Mesendoderm (in vitro differentiated cells): ENCODE measurements at regions not wholly inside any gene's neighbourhood (a gene's known extent, or its start where the extent isn't known, plus 50 kb on each side); places are given as distances from the start of the nearest gene placed in this dataset.

Source experiments
- DNase-seq: peaks from one replicate; pipeline ENCODE4 v3.0.0; 2013
- H2AK5ac ChIP-seq: 2 replicates; pipeline ENCODE4 v1.6.1; 2013; ENCODE audit warnings: low read length, inconsistent platforms
- H2BK120ac ChIP-seq: 2 replicates; pipeline ENCODE4 v1.6.1; 2013; ENCODE audit warnings: low read depth, mild to moderate bottlenecking, low read length, moderate library complexity, mixed read lengths
- H2BK15ac ChIP-seq: replicated peaks from 2 replicates; pipeline ENCODE4 v1.6.1; 2013; ENCODE audit warnings: low read depth, mild to moderate bottlenecking, moderate library complexity
- H2BK5ac ChIP-seq: 2 replicates; pipeline ENCODE4 v1.6.1; 2013; ENCODE audit warnings: low read length, inconsistent platforms
- H3K18ac ChIP-seq: 2 replicates; pipeline ENCODE4 v1.6.1; 2013; ENCODE audit warnings: mild to moderate bottlenecking, low read length, mixed read lengths
- H3K23ac ChIP-seq: one replicate; pipeline ENCODE4 v1.6.1; 2013; ENCODE audit warnings: low read length
- H3K27ac ChIP-seq: 2 replicates; pipeline ENCODE4 v1.5.1; 2013; ENCODE audit warnings: low read depth, mild to moderate bottlenecking, inconsistent platforms, low read length, moderate library complexity
- H3K27me3 ChIP-seq: 2 replicates; pipeline ENCODE4 v1.6.1; 2013; ENCODE audit warnings: low read length, control low read depth, mild to moderate bottlenecking, inconsistent platforms; ENCODE audit not compliant: insufficient read depth, poor library complexity
- H3K36me3 ChIP-seq: 2 replicates; pipeline ENCODE4 v1.6.1; 2013; ENCODE audit warnings: low read length, inconsistent platforms; ENCODE audit not compliant: control insufficient read depth, insufficient read depth
- H3K4ac ChIP-seq: one replicate; pipeline ENCODE4 v1.6.1; 2013; ENCODE audit warnings: low read depth, mild to moderate bottlenecking, low read length, moderate library complexity
- H3K4me1 ChIP-seq: 2 replicates; pipeline ENCODE4 v1.6.1; 2013; ENCODE audit warnings: low read depth, low read length, inconsistent platforms; ENCODE audit not compliant: control insufficient read depth
- H3K4me2 ChIP-seq: 2 replicates; pipeline ENCODE4 v1.6.1; 2013; ENCODE audit warnings: low read length
- H3K4me3 ChIP-seq: 2 replicates; pipeline ENCODE4 v1.5.1; 2013; ENCODE audit warnings: mild to moderate bottlenecking, low read length
- H3K56ac ChIP-seq: one replicate; pipeline ENCODE4 v1.6.1; 2013; ENCODE audit warnings: low read length
- H3K79me1 ChIP-seq: 2 replicates; pipeline ENCODE4 v1.6.1; 2013; ENCODE audit warnings: low read length, inconsistent platforms
- H3K79me2 ChIP-seq: 2 replicates; pipeline ENCODE4 v1.6.1; 2013; ENCODE audit warnings: mild to moderate bottlenecking, low read length; ENCODE audit not compliant: control insufficient read depth, insufficient read depth
- H3K9ac ChIP-seq: 2 replicates; pipeline ENCODE4 v1.6.1; 2013; ENCODE audit warnings: low read length, inconsistent platforms
- H4K5ac ChIP-seq: one replicate; pipeline ENCODE4 v1.6.1; 2013; ENCODE audit warnings: low read length
- H4K8ac ChIP-seq: one replicate; pipeline ENCODE4 v1.6.1; 2013; ENCODE audit warnings: low read depth, mild to moderate bottlenecking, control low read depth, low read length, moderate library complexity
- WGBS: extraction: QIAGEN DNeasy Blood & Tissue Kit; methylation state at CpG from one replicate; pipeline ENCODE4 v1.1.7; 2013; ENCODE audit warnings: low lambda C conversion rate, missing lambda C conversion rate; ENCODE audit not compliant: insufficient coverage; ENCODE audit errors: extremely low coverage; 5-methylcytosine and 5-hydroxymethylcytosine counted together

DNA sequence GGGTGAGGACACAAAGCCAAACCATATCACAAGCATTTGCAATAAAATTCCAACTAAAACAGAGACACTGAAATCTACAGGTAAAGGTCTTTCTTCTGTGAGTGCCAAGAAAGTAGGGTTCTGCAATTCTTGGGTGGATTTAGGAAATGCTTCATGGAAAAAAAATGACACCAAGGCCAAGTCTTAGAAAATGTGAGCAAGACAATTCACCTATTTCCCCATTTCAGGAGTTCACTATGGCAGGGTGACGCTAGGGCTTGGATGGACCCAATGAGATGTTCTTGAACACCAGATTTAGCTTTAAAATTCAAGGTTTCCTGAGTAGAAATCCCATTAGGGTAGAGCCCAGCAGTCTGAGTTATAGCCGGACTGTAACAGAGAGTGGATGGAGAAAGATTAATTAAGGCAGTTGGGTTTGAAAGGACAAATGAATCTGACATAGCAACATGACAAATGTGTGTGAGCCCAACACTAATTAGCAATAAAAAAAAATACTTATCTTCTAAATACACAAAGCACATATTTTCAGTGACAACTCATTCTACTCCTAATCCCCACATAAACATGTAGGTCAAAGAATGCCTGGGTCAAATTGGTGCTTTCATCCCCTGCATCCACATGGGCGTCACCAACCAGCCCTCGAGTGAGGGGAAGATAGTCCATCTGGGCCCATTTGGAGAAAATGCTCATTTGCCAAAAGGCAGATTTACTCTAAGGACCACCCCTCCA lies 180.4 kb upstream of the JARID2 start:
- no peak overlapping the region for H3K27ac ChIP-seq
- WGBS: no CpG with 5 or more reads among the region's 4 CpGs
- H2BK15ac ChIP-seq: no peak overlapping the region

DNA sequence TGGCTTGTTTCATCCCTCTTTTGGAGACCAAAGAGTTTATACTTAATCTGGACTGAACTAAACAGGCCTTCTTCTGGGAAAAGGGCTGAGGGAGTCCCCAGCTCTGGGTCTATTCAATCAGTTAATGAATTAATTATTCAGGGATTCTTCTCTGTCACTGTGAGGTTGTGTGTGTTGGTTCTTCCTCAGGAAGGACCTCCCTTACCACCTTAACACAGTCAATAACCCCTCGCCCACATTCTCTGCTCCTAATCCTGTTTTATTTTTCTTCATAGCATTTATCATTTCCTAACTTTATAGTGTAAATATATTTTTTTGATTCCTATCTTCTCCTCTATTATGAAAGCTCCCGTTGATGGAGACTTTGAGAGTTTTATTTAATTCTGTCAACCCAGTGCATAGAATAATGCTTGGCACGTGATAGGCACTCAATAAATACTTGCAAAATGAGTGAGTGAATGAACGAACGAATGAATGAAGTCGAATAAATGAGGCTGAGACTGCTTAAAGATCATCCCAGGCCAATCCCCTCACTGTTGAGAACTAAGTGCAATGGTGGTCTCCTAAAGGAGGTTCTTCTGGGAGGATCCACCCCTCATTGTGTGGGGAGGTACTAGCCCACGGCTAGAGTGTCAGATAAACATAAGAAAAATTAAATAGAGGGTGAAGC lies 179.6 kb upstream of the JARID2 start:
- Histone ChIP-seq H3K9ac (no peak overlapping the region), H3K36me3 (no peaks in the 10 kb centered on the region), H2BK15ac (no peak overlapping the region), H3K4ac (no peak overlapping the region), H3K4me3 (no peak overlapping the region), H4K8ac (no peak overlapping the region), H3K4me2 (no peak overlapping the region), H3K56ac (no peak overlapping the region), H3K27me3 (no peaks in the 10 kb centered on the region), H3K79me2 (no peaks in the 10 kb centered on the region), H2BK120ac (no peak overlapping the region), H4K5ac (no peak overlapping the region), H3K4me1 (no peaks in the 10 kb centered on the region), H3K79me1 (no peaks in the 10 kb centered on the region), H2AK5ac (no peak overlapping the region), H2BK5ac (no peak overlapping the region), H3K27ac (no peak overlapping the region), H3K23ac (no peak overlapping the region), H3K18ac (no peak overlapping the region)
- no peak for DNase-seq
- no CpG with 5 or more reads among the region's 7 CpGs for WGBS

More for the DNA sequence above, 180.4 kb upstream of the JARID2 start:
- H3K23ac ChIP-seq: no peak overlapping the region
- H2BK120ac ChIP-seq: no peak overlapping the region
- H3K4me3 ChIP-seq: no peak overlapping the region
- H3K56ac ChIP-seq: no peak overlapping the region
- H3K9ac ChIP-seq: no peak overlapping the region
- H2BK5ac ChIP-seq: no peak overlapping the region
- no peaks in the 10 kb centered on the region for H3K79me1 ChIP-seq
- no peak overlapping the region for H3K4ac ChIP-seq
- H3K4me1 ChIP-seq: no peaks in the 10 kb centered on the region
- no peak overlapping the region for H3K18ac ChIP-seq
- no peak overlapping the region for H4K8ac ChIP-seq
- no peak for DNase-seq
- H3K79me2 ChIP-seq: no peaks in the 10 kb centered on the region
- H3K4me2 ChIP-seq: no peak overlapping the region
- no peaks in the 10 kb centered on the region for H3K36me3 ChIP-seq
- no peak overlapping the region for H4K5ac ChIP-seq
- H2AK5ac ChIP-seq: no peak overlapping the region
- no peaks in the 10 kb centered on the region for H3K27me3 ChIP-seq

DNA sequence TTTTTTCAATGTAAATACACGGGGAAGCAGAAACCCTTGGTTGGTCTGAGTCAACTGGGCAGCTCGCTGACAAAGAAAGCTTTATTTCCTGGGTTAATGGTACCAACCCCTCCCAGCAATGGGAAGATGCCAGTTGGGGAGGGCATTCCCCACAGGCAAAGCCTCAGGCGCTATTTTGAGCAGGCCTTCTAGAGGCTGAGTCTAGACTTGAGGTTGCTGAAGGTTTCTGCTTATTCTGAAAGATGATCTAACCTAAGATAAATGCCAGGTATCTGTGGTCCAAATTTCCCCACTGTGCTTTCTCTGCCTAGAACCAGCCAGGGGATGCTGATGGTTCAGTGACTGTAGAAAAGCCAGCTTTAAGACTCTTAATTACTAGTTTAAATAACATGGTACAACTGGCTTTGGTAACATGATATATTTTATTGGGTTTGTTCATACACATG lies 172.5 kb upstream of the JARID2 start:
- no peak overlapping the region for H4K8ac ChIP-seq
- DNase-seq: peak; percentile 64
- WGBS: no CpG with 5 or more reads among the region's 3 CpGs
- no peaks in the 10 kb centered on the region for H3K27me3 ChIP-seq
- H3K23ac ChIP-seq: no peak overlapping the region
- no peak overlapping the region for H3K4me2 ChIP-seq
- no peak overlapping the region for H3K18ac ChIP-seq
- H3K79me1 ChIP-seq: no peaks in the 10 kb centered on the region
- H3K4me3 ChIP-seq: no peak overlapping the region
- peaks cover 2% of the 10 kb centered on the region for H3K4me1 ChIP-seq
- H3K9ac ChIP-seq: no peak overlapping the region
- H3K27ac ChIP-seq: no peak overlapping the region
- no peaks in the 10 kb centered on the region for H3K36me3 ChIP-seq
- no peak overlapping the region for H3K4ac ChIP-seq
- no peaks in the 10 kb centered on the region for H3K79me2 ChIP-seq
- no peak overlapping the region for H2BK15ac ChIP-seq
- no peak overlapping the region for H2BK120ac ChIP-seq
- no peak overlapping the region for H4K5ac ChIP-seq
- H2BK5ac ChIP-seq: no peak overlapping the region
- H2AK5ac ChIP-seq: no peak overlapping the region
- H3K56ac ChIP-seq: no peak overlapping the region

DNA sequence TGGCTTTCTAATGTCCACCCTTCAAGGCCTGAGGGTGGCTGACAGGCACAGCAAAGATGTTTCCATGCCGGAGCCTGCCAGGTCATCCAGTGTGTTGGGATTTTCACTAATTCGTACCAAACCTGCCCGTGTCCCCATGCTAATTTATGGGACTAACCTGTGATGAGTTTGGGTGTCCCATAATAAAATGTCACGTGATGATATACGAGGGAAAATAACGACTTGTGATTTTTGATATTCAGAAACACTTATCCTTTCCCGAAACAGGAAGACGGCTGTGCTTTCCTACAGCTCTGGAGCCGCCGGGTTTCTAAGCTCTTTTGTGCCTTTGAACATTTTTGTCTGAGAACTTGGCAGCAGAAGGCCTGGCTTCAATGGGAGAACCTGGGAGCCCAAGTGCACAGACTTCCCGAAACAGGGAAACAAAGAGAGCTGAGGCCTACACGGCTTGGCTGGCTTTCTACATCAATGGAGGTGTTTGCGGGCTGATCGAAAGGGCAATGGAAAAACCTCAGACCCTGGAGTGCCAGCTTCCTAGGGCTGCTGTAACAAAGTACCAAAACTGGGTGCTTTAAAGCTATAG lies 171.9 kb upstream of the JARID2 start:
- Histone ChIP-seq H3K18ac (no peak overlapping the region), H3K4me2 (no peak overlapping the region), H3K27me3 (no peaks in the 10 kb centered on the region), H2BK120ac (no peak overlapping the region), H4K5ac (no peak overlapping the region), H2BK15ac (no peak overlapping the region), H3K27ac (no peak overlapping the region), H3K4me3 (no peak overlapping the region), H3K4ac (no peak overlapping the region), H3K79me2 (no peaks in the 10 kb centered on the region), H2AK5ac (no peak overlapping the region), H4K8ac (no peak overlapping the region), H3K79me1 (no peaks in the 10 kb centered on the region), H3K56ac (no peak overlapping the region), H3K4me1 (peaks cover 2% of the 10 kb centered on the region), H2BK5ac (no peak overlapping the region), H3K23ac (no peak overlapping the region), H3K9ac (no peak overlapping the region), H3K36me3 (no peaks in the 10 kb centered on the region)
- DNase-seq: no peak
- no CpG with 5 or more reads among the region's 14 CpGs for WGBS

DNA sequence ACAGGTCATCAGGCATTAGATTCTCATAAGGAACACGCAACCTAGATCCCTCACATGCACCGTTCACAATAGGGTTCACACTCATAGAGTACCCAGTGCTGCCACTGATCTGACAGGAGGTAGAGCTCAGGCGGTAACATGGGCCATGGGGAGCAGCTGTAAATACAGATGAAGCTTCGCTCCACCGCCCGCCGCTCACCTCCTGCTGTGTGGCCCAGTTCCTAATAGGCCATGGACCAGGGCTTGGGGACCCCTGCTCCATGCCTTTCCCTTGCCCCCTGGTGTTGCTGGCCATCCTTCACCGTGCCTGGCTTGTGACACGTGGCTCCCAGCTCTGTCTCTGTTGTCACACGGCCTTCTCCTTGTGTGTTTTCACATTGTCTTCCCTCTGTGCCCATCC lies 171.1 kb upstream of the JARID2 start:
- no peak overlapping the region for H3K18ac ChIP-seq
- H3K79me1 ChIP-seq: no peaks in the 10 kb centered on the region
- H3K79me2 ChIP-seq: no peaks in the 10 kb centered on the region
- peaks cover 2% of the 10 kb centered on the region for H3K4me1 ChIP-seq
- H2BK15ac ChIP-seq: no peak overlapping the region
- H2AK5ac ChIP-seq: no peak overlapping the region
- H4K5ac ChIP-seq: no peak overlapping the region
- no peak overlapping the region for H3K56ac ChIP-seq
- H3K27me3 ChIP-seq: no peaks in the 10 kb centered on the region
- H3K4me2 ChIP-seq: no peak overlapping the region
- DNase-seq: no peak
- H3K27ac ChIP-seq: no peak overlapping the region
- H3K36me3 ChIP-seq: no peaks in the 10 kb centered on the region
- H3K4me3 ChIP-seq: no peak overlapping the region
- no peak overlapping the region for H3K9ac ChIP-seq
- H2BK5ac ChIP-seq: no peak overlapping the region
- no peak overlapping the region for H4K8ac ChIP-seq
- H2BK120ac ChIP-seq: no peak overlapping the region
- H3K23ac ChIP-seq: no peak overlapping the region
- no peak overlapping the region for H3K4ac ChIP-seq
- WGBS: no CpG with 5 or more reads among the region's 10 CpGs
